SK-N-SH treated with all-trans-retinoic acid at 6 μM for 48 hours (cell line): ENCODE measurements at regions not wholly inside any gene's neighbourhood (a gene's known extent, or its start where the extent isn't known, plus 50 kb on each side); places are given as distances from the start of the nearest gene placed in this dataset.

Source experiments
- ATAC-seq: fragments of 200-7000 bp; cut with Tn5 transposase; 3 replicates; pipeline ENCODE4 v1.9.1; 2020; ENCODE audit warnings: mild to moderate bottlenecking, moderate library complexity
- ARNTL ChIP-seq: fragments of 450-650 bp; formaldehyde crosslinking; IDR thresholded peaks from 2 replicates; pipeline ENCODE4 v1.5.0; 2020; ENCODE audit warnings: low read depth, mild to moderate bottlenecking, moderate library complexity, borderline replicate concordance
- BACH2 ChIP-seq: fragments of 250-450 bp; sonication (Bioruptor Pico); IDR thresholded peaks from 2 replicates; pipeline ENCODE4 v1.9.0; 2021; ENCODE audit warnings: mild to moderate bottlenecking, borderline replicate concordance
- CREB5 ChIP-seq: fragments of 250-450 bp; sonication (Bioruptor Pico); IDR thresholded peaks from 2 replicates; pipeline ENCODE4 v1.5.1; 2020; ENCODE audit warnings: low read depth, mild to moderate bottlenecking, moderate library complexity
- CSDC2 ChIP-seq: fragments of 250-450 bp; sonication (Bioruptor Pico); IDR thresholded peaks from 2 replicates; pipeline ENCODE4 v1.5.0; 2020; ENCODE audit warnings: mild to moderate bottlenecking, moderate library complexity
- CSRNP3 ChIP-seq: fragments of 250-450 bp; sonication (Bioruptor Pico); IDR thresholded peaks from 2 replicates; pipeline ENCODE4 v1.5.1; 2021; ENCODE audit warnings: mild to moderate bottlenecking, moderate library complexity
- ESRRG ChIP-seq: fragments of 250-450 bp; sonication (Bioruptor Pico); IDR thresholded peaks from 2 replicates; pipeline ENCODE4 v1.6.1; 2021; ENCODE audit warnings: mild to moderate bottlenecking
- GLIS3 ChIP-seq: fragments of 250-450 bp; sonication (Bioruptor Pico); IDR thresholded peaks from 2 replicates; pipeline ENCODE4 v1.5.0; 2020; ENCODE audit warnings: mild to moderate bottlenecking, moderate library complexity
- ISL1 ChIP-seq: fragments of 250-450 bp; sonication (Bioruptor Pico); IDR thresholded peaks from 2 replicates; pipeline ENCODE4 v2.1.2; 2022; ENCODE audit warnings: mild to moderate bottlenecking, moderate library complexity
- OSR1 ChIP-seq: fragments of 250-450 bp; sonication (Bioruptor Pico); IDR thresholded peaks from 2 replicates; pipeline ENCODE4 v1.8.0; 2022; ENCODE audit warnings: moderate library complexity, mild to moderate bottlenecking, inconsistent platforms
- PATZ1 ChIP-seq: fragments of 250-450 bp; sonication (Bioruptor Pico); IDR thresholded peaks from 2 replicates; pipeline ENCODE4 v1.8.0; 2020; ENCODE audit warnings: mild to moderate bottlenecking, moderate library complexity, borderline replicate concordance
- PPARA ChIP-seq: fragments of 250-450 bp; sonication (Bioruptor Pico); IDR thresholded peaks from 2 replicates; pipeline ENCODE4 v1.5.0; 2020; ENCODE audit warnings: mild to moderate bottlenecking, borderline replicate concordance
- RARB ChIP-seq: fragments of 250-450 bp; sonication (Bioruptor Pico); IDR thresholded peaks from 2 replicates; pipeline ENCODE4 v1.8.0; 2021; ENCODE audit warnings: mild to moderate bottlenecking, moderate library complexity
- SNAI2 ChIP-seq: fragments of 250-450 bp; sonication (Bioruptor Pico); IDR thresholded peaks from 2 replicates; pipeline ENCODE4 v1.5.0; 2020; ENCODE audit warnings: mild to moderate bottlenecking, moderate library complexity
- TCF4 ChIP-seq: fragments of 250-450 bp; sonication (Bioruptor Pico); IDR thresholded peaks from 2 replicates; pipeline ENCODE4 v1.8.0; 2021; ENCODE audit warnings: mild to moderate bottlenecking, moderate library complexity, borderline replicate concordance
- TOX ChIP-seq: fragments of 250-450 bp; sonication (Bioruptor Pico); IDR thresholded peaks from 2 replicates; pipeline ENCODE4 v1.8.0; 2021; ENCODE audit warnings: mild to moderate bottlenecking, moderate library complexity, borderline replicate concordance
- ZC3H10 ChIP-seq: fragments of 250-450 bp; sonication (Bioruptor Pico); IDR thresholded peaks from 2 replicates; pipeline ENCODE4 v1.5.1; 2021; ENCODE audit warnings: mild to moderate bottlenecking, moderate library complexity
- ZFP3 ChIP-seq: fragments of 250-450 bp; sonication (Bioruptor Pico); IDR thresholded peaks from 2 replicates; pipeline ENCODE4 v1.5.0; 2020; ENCODE audit warnings: mild to moderate bottlenecking, moderate library complexity
- ZFP30 ChIP-seq: fragments of 450-650 bp; formaldehyde crosslinking; IDR thresholded peaks from 2 replicates; pipeline ENCODE4 v1.5.0; 2022; ENCODE audit warnings: mild to moderate bottlenecking, moderate library complexity
- ZNF565 ChIP-seq: fragments of 450-650 bp; formaldehyde crosslinking; conservative IDR thresholded peaks from 2 replicates; pipeline ENCODE4 v1.5.0; 2020; ENCODE audit warnings: low read depth, mild to moderate bottlenecking, moderate library complexity
- ZNF70 ChIP-seq: fragments of 450-650 bp; formaldehyde crosslinking; IDR thresholded peaks from 2 replicates; pipeline ENCODE4 v1.5.0; 2020; ENCODE audit warnings: mild to moderate bottlenecking, moderate library complexity
- TF ChIP-seq, protein P1 (sequence below): fragments of 250-450 bp; sonication (Bioruptor Pico); IDR thresholded peaks from 2 replicates; pipeline ENCODE4 v1.5.0; 2020; ENCODE audit warnings: mild to moderate bottlenecking, moderate library complexity

GRCh38 chr1:13899856-13900255 lies 199.9 kb downstream of the PRDM2 start:
- no peak for ATAC-seq
- no peak for TF ChIP-seq ZC3H10
- TF ChIP-seq, protein P1, sequence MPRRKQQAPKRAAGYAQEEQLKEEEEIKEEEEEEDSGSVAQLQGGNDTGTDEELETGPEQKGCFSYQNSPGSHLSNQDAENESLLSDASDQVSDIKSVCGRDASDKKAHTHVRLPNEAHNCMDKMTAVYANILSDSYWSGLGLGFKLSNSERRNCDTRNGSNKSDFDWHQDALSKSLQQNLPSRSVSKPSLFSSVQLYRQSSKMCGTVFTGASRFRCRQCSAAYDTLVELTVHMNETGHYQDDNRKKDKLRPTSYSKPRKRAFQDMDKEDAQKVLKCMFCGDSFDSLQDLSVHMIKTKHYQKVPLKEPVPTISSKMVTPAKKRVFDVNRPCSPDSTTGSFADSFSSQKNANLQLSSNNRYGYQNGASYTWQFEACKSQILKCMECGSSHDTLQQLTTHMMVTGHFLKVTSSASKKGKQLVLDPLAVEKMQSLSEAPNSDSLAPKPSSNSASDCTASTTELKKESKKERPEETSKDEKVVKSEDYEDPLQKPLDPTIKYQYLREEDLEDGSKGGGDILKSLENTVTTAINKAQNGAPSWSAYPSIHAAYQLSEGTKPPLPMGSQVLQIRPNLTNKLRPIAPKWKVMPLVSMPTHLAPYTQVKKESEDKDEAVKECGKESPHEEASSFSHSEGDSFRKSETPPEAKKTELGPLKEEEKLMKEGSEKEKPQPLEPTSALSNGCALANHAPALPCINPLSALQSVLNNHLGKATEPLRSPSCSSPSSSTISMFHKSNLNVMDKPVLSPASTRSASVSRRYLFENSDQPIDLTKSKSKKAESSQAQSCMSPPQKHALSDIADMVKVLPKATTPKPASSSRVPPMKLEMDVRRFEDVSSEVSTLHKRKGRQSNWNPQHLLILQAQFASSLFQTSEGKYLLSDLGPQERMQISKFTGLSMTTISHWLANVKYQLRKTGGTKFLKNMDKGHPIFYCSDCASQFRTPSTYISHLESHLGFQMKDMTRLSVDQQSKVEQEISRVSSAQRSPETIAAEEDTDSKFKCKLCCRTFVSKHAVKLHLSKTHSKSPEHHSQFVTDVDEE = no peak
- no peak for TF ChIP-seq ISL1 (CRISPR knock-in tag)
- no peak for TF ChIP-seq ZNF70 (CRISPR knock-in tag)
- no peak for TF ChIP-seq CSRNP3 (CRISPR knock-in tag)
- TF ChIP-seq PATZ1 = no peak
- no peak for TF ChIP-seq GLIS3 (CRISPR knock-in tag)
- TF ChIP-seq ZNF565 (CRISPR knock-in tag) = no peak
- no peak for TF ChIP-seq ZFP30 (CRISPR knock-in tag)
- no peak for TF ChIP-seq ESRRG (CRISPR knock-in tag)
- TF ChIP-seq TCF4 (CRISPR knock-in tag) = no peak
- TF ChIP-seq ARNTL = no peak
- no peak for TF ChIP-seq RARB (CRISPR knock-in tag)
- TF ChIP-seq TOX (CRISPR knock-in tag) = no peak
- no peak for TF ChIP-seq PPARA (CRISPR knock-in tag)
- TF ChIP-seq CREB5 (CRISPR knock-in tag) = no peak
- TF ChIP-seq CSDC2 = no peak
- no peak for TF ChIP-seq SNAI2 (CRISPR knock-in tag)

DNA sequence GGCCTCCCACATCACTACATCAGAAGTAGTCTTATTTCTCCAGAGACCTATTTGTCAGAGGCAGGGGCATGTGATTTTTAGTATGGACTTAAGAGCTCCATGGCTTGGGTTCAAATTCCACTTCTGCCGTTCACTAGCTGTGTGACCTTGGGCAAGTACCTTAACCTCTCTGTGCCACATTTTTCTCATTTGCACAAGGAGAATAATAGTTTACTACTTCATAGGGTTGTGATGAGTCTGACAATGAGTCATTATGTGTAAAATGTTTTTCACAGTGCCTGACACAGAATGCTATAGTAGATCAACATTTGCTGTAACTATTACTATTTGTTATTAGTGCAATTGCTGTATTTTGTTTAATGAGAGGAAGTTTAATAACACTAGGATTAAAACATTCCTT lies 200.6 kb downstream of the PRDM2 start:
- no peak for ATAC-seq
- TF ChIP-seq ESRRG (CRISPR knock-in tag) (no peak), ZNF565 (CRISPR knock-in tag) (no peak), TOX (CRISPR knock-in tag) (no peak), RARB (CRISPR knock-in tag) (no peak), PPARA (CRISPR knock-in tag) (no peak), CSDC2 (no peak)
- TF ChIP-seq, protein P1 = no peak
- TF ChIP-seq, all 23 proteins: peak for 0

DNA sequence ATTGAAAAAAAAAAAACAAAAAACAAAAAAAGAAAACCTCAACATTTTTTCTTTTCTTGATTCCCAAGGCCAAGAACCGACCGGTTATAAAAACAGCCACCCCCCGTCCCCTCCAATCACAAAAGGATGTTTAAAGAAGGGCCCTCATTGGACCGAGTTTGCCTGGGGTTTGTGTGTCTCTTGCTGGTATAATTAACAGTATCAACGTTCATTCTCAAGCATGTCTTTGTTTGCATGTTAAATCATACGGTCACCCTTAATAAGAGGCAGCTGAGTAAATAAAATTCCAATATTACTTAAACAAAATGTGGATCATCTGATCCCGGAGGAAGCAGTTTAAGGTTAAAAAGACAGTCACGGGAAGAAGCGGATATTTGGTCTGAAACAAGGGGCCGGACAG lies 201.1 kb downstream of the PRDM2 start:
- no peak for ATAC-seq
- TF ChIP-seq OSR1 (CRISPR knock-in tag) (no peak), CSRNP3 (CRISPR knock-in tag) (no peak), BACH2 (CRISPR knock-in tag) (no peak), TCF4 (CRISPR knock-in tag) (no peak), GLIS3 (CRISPR knock-in tag) (no peak), PATZ1 (no peak), ZFP3 (CRISPR knock-in tag) (no peak)
- TF ChIP-seq, protein P1 = no peak
